Hematopoietic multipotent progenitor cell treated with erythropoietin and hydrocortisone succinate and interleukin-3 and kit ligand, for 4 days (in vitro differentiated cells): ENCODE measurements at regions not wholly inside any gene's neighbourhood (a gene's known extent, or its start where the extent isn't known, plus 50 kb on each side); places are given as distances from the start of the nearest gene placed in this dataset.

Experiments used
- DNase-seq: peaks from one replicate; pipeline ENCODE4 v3.0.0-alpha.2; 2015

GRCh38 chr1:177632923-177633615 is 336.8 kb downstream of the SEC16B start:
- no peak for DNase-seq

GRCh38 chr1:177631770-177632169 is 338.1 kb downstream of the SEC16B start:
- no peak for DNase-seq

- DNase-seq, result no peak
Measured at GRCh38 chr1:177629526-177629925, 340.3 kb downstream of the SEC16B start.

GRCh38 chr1:177627148-177627910 is 342.5 kb downstream of the SEC16B start:
- no peak for DNase-seq

GRCh38 chr1:177620636-177621190 is 349.1 kb downstream of the SEC16B start:
- no peak for DNase-seq

- no peak for DNase-seq
Measured at GRCh38 chr1:177615251-177615650, 354.6 kb downstream of the SEC16B start.

GRCh38 chr1:177611402-177611801 is 358.5 kb downstream of the SEC16B start:
- DNase-seq, result no peak

GRCh38 chr1:177609953-177610352 is 359.9 kb downstream of the SEC16B start:
- DNase-seq, result no peak

- DNase-seq, result no peak
Measured at GRCh38 chr1:177600936-177601335, 368.9 kb downstream of the SEC16B start.

- no peak for DNase-seq
Measured at GRCh38 chr1:177600321-177600720, 369.5 kb downstream of the SEC16B start.

GRCh38 chr1:177597393-177597792 is 372.5 kb downstream of the SEC16B start:
- no peak for DNase-seq

GRCh38 chr1:177596485-177596884 is 373.4 kb downstream of the SEC16B start:
- DNase-seq, result no peak

GRCh38 chr1:177593105-177593504 is 376.8 kb downstream of the SEC16B start:
- no peak for DNase-seq

- no peak for DNase-seq
Measured at GRCh38 chr1:177592624-177593023, 377.2 kb downstream of the SEC16B start.

- DNase-seq, result no peak
Measured at GRCh38 chr1:177591155-177591554, 378.7 kb downstream of the SEC16B start.

- no peak for DNase-seq
Measured at GRCh38 chr1:177589166-177589565, 380.7 kb downstream of the SEC16B start.

- no peak for DNase-seq
Measured at GRCh38 chr1:177586429-177586828, 383.4 kb downstream of the SEC16B start.

- no peak for DNase-seq
Measured at GRCh38 chr1:177585302-177586220, 384.3 kb downstream of the SEC16B start.

- no peak for DNase-seq
Measured at GRCh38 chr1:177573901-177574300, 396.0 kb downstream of the SEC16B start.

- no peak for DNase-seq
Measured at GRCh38 chr1:177571485-177572076, 398.3 kb downstream of the SEC16B start.

- DNase-seq, result no peak
Measured at GRCh38 chr1:177571076-177571475, 398.8 kb downstream of the SEC16B start.

GRCh38 chr1:177569476-177569875 is 398.7 kb downstream of the BRINP2 start:
- no peak for DNase-seq

- peak; percentile 4 for DNase-seq
Measured at GRCh38 chr1:177568622-177569021, 397.9 kb downstream of the BRINP2 start.
